NB4 (cell line): ENCODE measurements at regions not wholly inside any gene's neighbourhood (a gene's known extent, or its start where the extent isn't known, plus 50 kb on each side); places are given as distances from the start of the nearest gene placed in this dataset.

Experiments
- MYC ChIP-seq: IDR thresholded peaks from 2 replicates; pipeline ENCODE4 v1.6.1; 2011; ENCODE audit warnings: low read depth, low read length
- POLR2A ChIP-seq: IDR thresholded peaks from 2 replicates; pipeline ENCODE4 v1.6.1; 2011; ENCODE audit warnings: mild to moderate bottlenecking; ENCODE audit not compliant: insufficient read length; ENCODE audit errors: extremely low read depth
- TF ChIP-seq, protein P1 (sequence below): IDR thresholded peaks from one replicate; pipeline ENCODE4 v1.5.1; 2012; ENCODE audit warnings: low read depth, low read length
- TF ChIP-seq, protein P2 (sequence below): IDR thresholded peaks from 2 replicates; pipeline ENCODE4 v1.6.1; 2011; ENCODE audit warnings: low read depth, low read length

DNA sequence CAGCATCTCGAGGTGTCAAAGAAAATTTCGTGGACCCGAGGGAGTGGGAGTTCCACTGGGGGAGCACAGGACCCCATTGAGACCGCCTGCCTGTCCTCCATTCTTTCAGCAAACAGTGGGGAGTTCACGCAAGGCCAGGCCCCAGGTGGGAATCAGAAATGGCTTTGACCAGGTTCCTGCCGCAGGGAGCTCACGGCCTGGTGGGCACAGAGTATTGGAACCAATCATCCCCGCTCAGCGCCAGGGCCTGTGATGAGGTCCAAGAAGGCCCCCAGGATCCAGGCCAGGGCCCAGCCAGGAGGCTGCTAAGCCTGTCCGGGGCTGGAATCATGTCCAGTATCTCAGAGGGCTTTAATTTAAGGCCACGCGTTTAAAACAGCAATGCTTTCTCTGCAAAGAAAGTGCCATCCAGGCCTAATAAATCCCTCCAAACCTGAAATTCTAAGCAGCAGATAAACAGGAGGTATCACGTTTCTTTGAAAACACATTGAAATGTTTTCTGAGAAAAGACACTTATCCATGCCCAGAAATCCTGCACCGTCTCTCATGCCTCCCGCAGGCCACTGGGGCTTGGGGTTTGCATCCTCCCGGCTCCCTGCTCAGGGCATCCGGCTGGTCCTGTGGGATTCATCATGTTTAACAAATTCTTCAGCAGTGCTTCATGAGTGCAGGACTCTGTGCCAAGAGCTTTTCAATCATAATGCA is 125.7 kb downstream of the OAT start:
- TF ChIP-seq, protein P1, sequence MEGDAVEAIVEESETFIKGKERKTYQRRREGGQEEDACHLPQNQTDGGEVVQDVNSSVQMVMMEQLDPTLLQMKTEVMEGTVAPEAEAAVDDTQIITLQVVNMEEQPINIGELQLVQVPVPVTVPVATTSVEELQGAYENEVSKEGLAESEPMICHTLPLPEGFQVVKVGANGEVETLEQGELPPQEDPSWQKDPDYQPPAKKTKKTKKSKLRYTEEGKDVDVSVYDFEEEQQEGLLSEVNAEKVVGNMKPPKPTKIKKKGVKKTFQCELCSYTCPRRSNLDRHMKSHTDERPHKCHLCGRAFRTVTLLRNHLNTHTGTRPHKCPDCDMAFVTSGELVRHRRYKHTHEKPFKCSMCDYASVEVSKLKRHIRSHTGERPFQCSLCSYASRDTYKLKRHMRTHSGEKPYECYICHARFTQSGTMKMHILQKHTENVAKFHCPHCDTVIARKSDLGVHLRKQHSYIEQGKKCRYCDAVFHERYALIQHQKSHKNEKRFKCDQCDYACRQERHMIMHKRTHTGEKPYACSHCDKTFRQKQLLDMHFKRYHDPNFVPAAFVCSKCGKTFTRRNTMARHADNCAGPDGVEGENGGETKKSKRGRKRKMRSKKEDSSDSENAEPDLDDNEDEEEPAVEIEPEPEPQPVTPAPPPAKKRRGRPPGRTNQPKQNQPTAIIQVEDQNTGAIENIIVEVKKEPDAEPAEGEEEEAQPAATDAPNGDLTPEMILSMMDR = no peak
- TF ChIP-seq MYC (no peak), POLR2A (no peak)
- TF ChIP-seq, protein P2, sequence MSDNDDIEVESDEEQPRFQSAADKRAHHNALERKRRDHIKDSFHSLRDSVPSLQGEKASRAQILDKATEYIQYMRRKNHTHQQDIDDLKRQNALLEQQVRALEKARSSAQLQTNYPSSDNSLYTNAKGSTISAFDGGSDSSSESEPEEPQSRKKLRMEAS = no peak
